Liver (tissue), 8 donors: ENCODE measurements at regions not wholly inside any gene's neighbourhood (a gene's known extent, or its start where the extent isn't known, plus 50 kb on each side); places are given as distances from the start of the nearest gene placed in this dataset.

Experiments
- DNase-seq: peaks from one replicate; pipeline ENCODE4 v3.0.0-alpha.2; 2017; ENCODE audit warnings: low spot score
- H3K27ac ChIP-seq, 2 donors: one replicate each; pipeline ENCODE4 v1.7.0; 2013; ENCODE audit warnings: inconsistent platforms in 2 of 2, low read length in 2 of 2, control low read depth in 1 of 2, low read depth in 1 of 2, mild to moderate bottlenecking in 1 of 2
- H3K27me3 ChIP-seq, 4 donors: one replicate each; pipeline versions ENCODE4 v1.6.1 to v1.7.0; 2013; ENCODE audit warnings: low read length in 3 of 4, inconsistent platforms in 1 of 4, mild to moderate bottlenecking in 1 of 4, moderate library complexity in 1 of 4; ENCODE audit not compliant: control insufficient read depth in 4 of 4, insufficient read depth in 4 of 4
- H3K36me3 ChIP-seq, 4 donors: one replicate each; pipeline versions ENCODE4 v1.6.1 to v1.7.0; 2013; ENCODE audit warnings: low read length in 3 of 4, mild to moderate bottlenecking in 3 of 4, low read depth in 1 of 4, moderate library complexity in 1 of 4; ENCODE audit not compliant: control insufficient read depth in 4 of 4, insufficient read depth in 3 of 4
- H3K4me1 ChIP-seq, 4 donors: one replicate each; pipeline versions ENCODE4 v1.6.1 to v1.7.0; 2013; ENCODE audit warnings: low read length in 3 of 4, mild to moderate bottlenecking in 3 of 4, moderate library complexity in 1 of 4; ENCODE audit not compliant: control insufficient read depth in 4 of 4, insufficient read depth in 4 of 4
- H3K4me3 ChIP-seq, 3 donors: one replicate each; pipeline versions ENCODE4 v1.6.1 to v1.7.0; 2013; ENCODE audit warnings: low read length in 3 of 3, control low read depth in 1 of 3, low read depth in 1 of 3, mild to moderate bottlenecking in 1 of 3
- H3K9ac ChIP-seq, 2 donors: one replicate each; pipeline ENCODE4 v1.7.0; 2013; ENCODE audit warnings: low read length in 2 of 2, mild to moderate bottlenecking in 2 of 2, moderate library complexity in 2 of 2, control low read depth in 1 of 2, low read depth in 1 of 2
- H3K9me3 ChIP-seq, 4 donors: one replicate each; pipeline versions ENCODE4 v1.6.1 to v1.7.0; 2013; ENCODE audit warnings: low read length in 3 of 4; ENCODE audit not compliant: control insufficient read depth in 4 of 4
- ATF3 ChIP-seq: IDR thresholded peaks from 2 replicates; pipeline ENCODE4 v1.6.1; 2016; ENCODE audit warnings: antibody characterized with exemption
- CTCF ChIP-seq: fragments of 150-350 bp; IDR thresholded peaks from 2 replicates; pipeline ENCODE4 v1.5.1; 2017; ENCODE audit warnings: improper control_type of control experiment, low read depth, low read length; ENCODE audit not compliant: missing input control
- EGR1 ChIP-seq, 2 donors: IDR thresholded peaks; 2 replicates each; pipeline ENCODE4 v1.6.1; 2016 to 2018; ENCODE audit warnings: antibody characterized with exemption in 2 of 2, low read depth in 2 of 2
- FOXA1 ChIP-seq: IDR thresholded peaks from 2 replicates; pipeline ENCODE4 v1.6.1; 2016; ENCODE audit warnings: antibody characterized with exemption
- FOXA2 ChIP-seq: IDR thresholded peaks from 2 replicates; pipeline ENCODE4 v1.6.1; 2016; ENCODE audit warnings: antibody characterized with exemption
- GABPA ChIP-seq, 2 donors: IDR thresholded peaks in 1 of 2; conservative IDR thresholded peaks in 1 of 2; 2 replicates each; pipeline ENCODE4 v1.6.1; 2016; ENCODE audit warnings: antibody characterized with exemption in 2 of 2, mild to moderate bottlenecking in 1 of 2, moderate library complexity in 1 of 2
- HNF4A ChIP-seq, 2 donors: conservative IDR thresholded peaks; 2 replicates each; pipeline ENCODE4 v1.6.1; 2016; ENCODE audit warnings: antibody characterized with exemption in 2 of 2, mild to moderate bottlenecking in 2 of 2
- HNF4G ChIP-seq: IDR thresholded peaks from 2 replicates; pipeline ENCODE4 v1.6.1; 2016; ENCODE audit warnings: antibody characterized with exemption
- JUND ChIP-seq, 2 donors: IDR thresholded peaks; 2 replicates each; pipeline ENCODE4 v1.6.1; 2016; ENCODE audit warnings: antibody characterized with exemption in 2 of 2
- MAX ChIP-seq: IDR thresholded peaks from 2 replicates; pipeline ENCODE4 v1.6.1; 2016; ENCODE audit warnings: antibody characterized with exemption
- NR2F2 ChIP-seq: IDR thresholded peaks from 2 replicates; pipeline ENCODE4 v1.6.1; 2016; ENCODE audit warnings: antibody characterized with exemption
- RAD21 ChIP-seq, 2 donors: IDR thresholded peaks; 2 replicates each; pipeline ENCODE4 v1.6.1; 2016; ENCODE audit warnings: antibody characterized with exemption in 2 of 2, mild to moderate bottlenecking in 2 of 2
- REST ChIP-seq: IDR thresholded peaks from 2 replicates; pipeline ENCODE4 v1.6.1; 2016; ENCODE audit warnings: antibody characterized with exemption, mild to moderate bottlenecking
- RXRA ChIP-seq, 2 donors: IDR thresholded peaks; 2 replicates each; pipeline ENCODE4 v1.6.1; 2017 to 2018; ENCODE audit warnings: antibody characterized with exemption in 2 of 2, mild to moderate bottlenecking in 1 of 2
- SP1 ChIP-seq: IDR thresholded peaks from 2 replicates; pipeline ENCODE4 v1.6.1; 2018; ENCODE audit warnings: antibody characterized with exemption, mild to moderate bottlenecking
- TAF1 ChIP-seq: conservative IDR thresholded peaks from 2 replicates; pipeline ENCODE4 v1.6.1; 2016; ENCODE audit warnings: antibody characterized with exemption, mild to moderate bottlenecking
- YY1 ChIP-seq: IDR thresholded peaks from 2 replicates; pipeline ENCODE4 v1.6.1; 2016; ENCODE audit warnings: antibody characterized with exemption, mild to moderate bottlenecking
- ZBTB33 ChIP-seq: IDR thresholded peaks from 2 replicates; pipeline ENCODE4 v1.6.1; 2016; ENCODE audit warnings: antibody characterized with exemption
- WGBS: extraction: QIAGEN DNeasy Blood & Tissue Kit; methylation state at CpG from one replicate; pipeline ENCODE4 v1.1.7; 2013; 5-methylcytosine and 5-hydroxymethylcytosine counted together
- donor health status: healthy.
- donor health status: healthy.
- donor health status: healthy.
- donor health status: healthy.
- donor health status: healthy.

GRCh38 chr1:87176087-87176486 is 152.6 kb upstream of the LMO4 start:
- no peak overlapping the region for H3K4me3 ChIP-seq
- DNase-seq: no peak
- 85% methylated on average over 5 of the region's 5 CpGs for WGBS

More at GRCh38 chr1:87176087-87176486, 152.6 kb upstream of the LMO4 start:
- no peak overlapping the region for H3K27ac ChIP-seq
- H3K27me3 ChIP-seq: peaks cover 0 to 2% (median 0%) of the 10 kb centered on the region in 4 donors
- no peaks in the 10 kb centered on the region for H3K9me3 ChIP-seq
- H3K4me1 ChIP-seq: no peaks in the 10 kb centered on the region
- TF ChIP-seq ZBTB33 (no peak), REST (no peak), YY1 (no peak), NR2F2 (no peak), FOXA1 (no peak), FOXA2 (no peak), JUND (IDR thresholded peaks at IDR 0.05) (no peak), EGR1 (IDR thresholded peaks at IDR 0.05; ENCODE audit: low read depth in 2 of 2) (no peak), GABPA (IDR thresholded peaks at IDR 0.05 in 1 of 2, conservative IDR thresholded peaks at IDR 0.05 in 1 of 2) (no peak), TAF1 (no peak), RXRA (IDR thresholded peaks at IDR 0.05) (no peak), HNF4G (no peak), HNF4A (conservative IDR thresholded peaks at IDR 0.05) (no peak), CTCF (no peak), MAX (no peak), RAD21 (IDR thresholded peaks at IDR 0.05) (no peak), ATF3 (no peak), SP1 (no peak)
- no peak overlapping the region for H3K9ac ChIP-seq
- no peaks in the 10 kb centered on the region for H3K36me3 ChIP-seq
